ENCODE measurements at regions not wholly inside any gene's neighbourhood (a gene's known extent, or its start where the extent isn't known, plus 50 kb on each side); places are given as distances from the start of the nearest gene placed in this dataset.

GRCh38 chr6:74439123-74439811, 743.3 kb downstream of the CD109 start:
- TF ChIP-seq CTCF (IDR thresholded peaks at IDR 0.05), result no peak
- TF ChIP-seq POLR2A (IDR thresholded peaks at IDR 0.05), result no peak
